NK-92 treated with Interleukin-12 subunit alpha and Interleukin-12 subunit beta, amount 100 ng/mL, for 24 hours (cell line): ENCODE measurements at regions not wholly inside any gene's neighbourhood (a gene's known extent, or its start where the extent isn't known, plus 50 kb on each side); places are given as distances from the start of the nearest gene placed in this dataset.
"Not testable (repeated sequence)": the region's sequence is repeated elsewhere in the genome, so short reads cannot be mapped to it uniquely, and the experiment has no call there.

Source experiments
- DNase-seq: peaks from one replicate; lab custom pipeline; 2025; lab: John Stamatoyannopoulos, UW

- no peak for DNase-seq
These were observed 52.7 kb downstream of the KCNA5 start for GRCh38 chr12:5096241-5096924.

GRCh38 chr12:5097786-5098185, 54.1 kb downstream of the KCNA5 start:
- DNase-seq = no peak

GRCh38 chr12:5099136-5099535, 55.5 kb downstream of the KCNA5 start:
- DNase-seq = no peak

- no peak for DNase-seq
These were observed 55.9 kb downstream of the KCNA5 start for GRCh38 chr12:5099591-5099990.

- no peak for DNase-seq
These were observed 58.0 kb downstream of the KCNA5 start for GRCh38 chr12:5101686-5102085.

GRCh38 chr12:5102261-5102789, 58.6 kb downstream of the KCNA5 start:
- no peak for DNase-seq

GRCh38 chr12:5102806-5103205, 59.1 kb downstream of the KCNA5 start:
- no peak for DNase-seq

- DNase-seq = no peak
These were observed 66.7 kb downstream of the KCNA5 start for GRCh38 chr12:5110345-5110744.

GRCh38 chr12:5114436-5114835, 70.8 kb downstream of the KCNA5 start:
- peak; percentile 3 for DNase-seq

- DNase-seq = not testable (repeated sequence)
These were observed 78.1 kb downstream of the KCNA5 start for GRCh38 chr12:5121784-5122183.

GRCh38 chr12:5122256-5122831, 78.7 kb downstream of the KCNA5 start:
- DNase-seq = not testable (repeated sequence)

- DNase-seq = no peak
These were observed 80.2 kb downstream of the KCNA5 start for GRCh38 chr12:5123921-5124320.

GRCh38 chr12:5124401-5124800, 80.7 kb downstream of the KCNA5 start:
- no peak for DNase-seq

GRCh38 chr12:5134861-5135525, 91.3 kb downstream of the KCNA5 start:
- no peak for DNase-seq

GRCh38 chr12:5138256-5138655, 94.6 kb downstream of the KCNA5 start:
- no peak for DNase-seq

- no peak for DNase-seq
These were observed 95.2 kb downstream of the KCNA5 start for GRCh38 chr12:5138845-5139244.

GRCh38 chr12:5139751-5140150, 96.1 kb downstream of the KCNA5 start:
- DNase-seq = no peak

- DNase-seq = no peak
These were observed 96.5 kb downstream of the KCNA5 start for GRCh38 chr12:5140190-5140589.

GRCh38 chr12:5148880-5149279, 105.2 kb downstream of the KCNA5 start:
- no peak for DNase-seq

GRCh38 chr12:5154091-5154490, 110.4 kb downstream of the KCNA5 start:
- DNase-seq = no peak

- no peak for DNase-seq
These were observed 112.2 kb downstream of the KCNA5 start for GRCh38 chr12:5155866-5156265.

GRCh38 chr12:5160827-5161226, 117.1 kb downstream of the KCNA5 start:
- no peak for DNase-seq

GRCh38 chr12:5163661-5164060, 120.0 kb downstream of the KCNA5 start:
- DNase-seq = no peak
